B cell (primary cell): ENCODE measurements at regions not wholly inside any gene's neighbourhood (a gene's known extent, or its start where the extent isn't known, plus 50 kb on each side); places are given as distances from the start of the nearest gene placed in this dataset.

Experiments used
- ATAC-seq: fragments of 200-7000 bp; cut with Tn5 transposase; one replicate; pipeline ENCODE4 v1.10.0; 2021; ENCODE audit warnings: low read depth, mild to moderate bottlenecking, moderate number of reproducible peaks, moderate library complexity
- CTCF ChIA-PET: fragments of 350-600 bp; sonication (Branson Sonifier 250); formaldehyde crosslinking; loops from one replicate; lab custom pipeline; 2021; ENCODE audit warnings: antibody characterized with exemption, inconsistent platforms; lab: Charles Lee
- POLR2A ChIA-PET: fragments of 350-600 bp; sonication (Branson Sonifier 250); formaldehyde crosslinking; loops from one replicate; lab custom pipeline; 2021; ENCODE audit warnings: antibody characterized with exemption; lab: Charles Lee
- DNase-seq: peaks from one replicate; pipeline ENCODE4 v3.0.0; 2013
- H2AFZ ChIP-seq: 2 replicates; pipeline ENCODE4 v1.6.1; 2012; ENCODE audit warnings: mild to moderate bottlenecking, low read depth, low read length; ENCODE audit not compliant: insufficient read depth, poor library complexity, severe bottlenecking
- H3K27ac ChIP-seq, 2 donors: 1 replicate in 1 of 2; 2 replicates in 1 of 2; pipeline ENCODE4 v1.5.1; 2012 to 2013; ENCODE audit warnings: low read length in 2 of 2, mild to moderate bottlenecking in 2 of 2, moderate library complexity in 1 of 2
- H3K27me3 ChIP-seq, 4 experiments: fragments of 200-600 bp in 1 of 4; sonication (generic) in 1 of 4; replicated peaks in 1 of 4; 1 replicate in 2 of 4; 2 replicates in 2 of 4; pipeline versions ENCODE4 v1.6.1 to v1.7.0; 2013 to 2016; ENCODE audit warnings: low read length in 3 of 4, mild to moderate bottlenecking in 2 of 4, mixed read lengths in 1 of 4, moderate library complexity in 1 of 4; ENCODE audit not compliant: insufficient read depth in 4 of 4, control insufficient read depth in 3 of 4; ENCODE audit errors: control extremely low read depth in 1 of 4
- H3K36me3 ChIP-seq, 2 experiments: replicated peaks in 1 of 2; 1 replicate in 1 of 2; 2 replicates in 1 of 2; pipeline versions ENCODE4 v1.6.1 to v1.7.1; 2013; ENCODE audit warnings: low read length in 1 of 2; ENCODE audit not compliant: insufficient read depth in 2 of 2, control insufficient read depth in 1 of 2; ENCODE audit errors: control extremely low read depth in 1 of 2, extremely low read depth in 1 of 2
- H3K4me1 ChIP-seq, 2 donors: fragments of 200-600 bp in 1 of 2; sonication (generic) in 1 of 2; 1 replicate in 1 of 2; 2 replicates in 1 of 2; pipeline versions ENCODE4 v1.5.1 to v1.6.1; 2013 to 2017; ENCODE audit warnings: low read length in 2 of 2; ENCODE audit not compliant: control insufficient read depth in 2 of 2, insufficient read depth in 2 of 2
- H3K4me2 ChIP-seq: replicated peaks from 2 replicates; pipeline ENCODE3; 2012; ENCODE audit warnings: mild to moderate bottlenecking, low read depth, low read length; ENCODE audit not compliant: poor library complexity, severe bottlenecking
- H3K4me3 ChIP-seq, 5 experiments: fragments of 200-600 bp in 1 of 5; sonication (generic) in 1 of 5; 1 replicate in 3 of 5; 2 replicates in 2 of 5; pipeline versions ENCODE4 v1.5.1 to v1.7.0; 2011 to 2016; ENCODE audit warnings: low read length in 4 of 5, mild to moderate bottlenecking in 4 of 5, low read depth in 2 of 5, control low read depth in 1 of 5, moderate library complexity in 1 of 5; ENCODE audit not compliant: insufficient read depth in 1 of 5; ENCODE audit errors: control extremely low read depth in 1 of 5, extremely low read depth in 1 of 5
- H3K79me2 ChIP-seq: fragments of 200-600 bp; sonication (generic); one replicate; pipeline ENCODE4 v1.6.0; 2016; ENCODE audit warnings: low read length; ENCODE audit not compliant: control insufficient read depth, insufficient read depth
- H3K9ac ChIP-seq: fragments of 200-600 bp; sonication (generic); 2 replicates; pipeline ENCODE4 v1.6.1; 2017; ENCODE audit warnings: mild to moderate bottlenecking, low read length, moderate library complexity
- H3K9me3 ChIP-seq, 3 donors: one replicate each; pipeline versions ENCODE4 v1.6.1 to v1.7.1; 2013; ENCODE audit warnings: low read length in 2 of 3; ENCODE audit not compliant: control insufficient read depth in 2 of 3, insufficient read depth in 1 of 3; ENCODE audit errors: control extremely low read depth in 1 of 3
- H4K20me1 ChIP-seq: 2 replicates; pipeline ENCODE4 v1.6.0; 2012; ENCODE audit warnings: mild to moderate bottlenecking, low read length; ENCODE audit not compliant: insufficient read depth, control insufficient read depth, poor library complexity, severe bottlenecking
- H3K27ac Mint-ChIP-seq: one replicate; pipeline ENCODE4 v1.8.0; 2021; ENCODE audit warnings: mixed read lengths
- H3K27me3 Mint-ChIP-seq: one replicate; pipeline ENCODE4 v1.8.0; 2021; ENCODE audit warnings: mixed read lengths
- H3K4me1 Mint-ChIP-seq: one replicate; pipeline ENCODE4 v1.8.0; 2021; ENCODE audit warnings: mixed read lengths
- H3K4me3 Mint-ChIP-seq: one replicate; pipeline ENCODE4 v1.8.0; 2021; ENCODE audit warnings: mixed read lengths
- H3K9me3 Mint-ChIP-seq: one replicate; pipeline ENCODE4 v1.8.0; 2022; ENCODE audit warnings: mixed read lengths; ENCODE audit not compliant: insufficient read depth
- EZH2 ChIP-seq: IDR thresholded peaks from 2 replicates; pipeline ENCODE4 v1.6.1; 2012; ENCODE audit warnings: borderline replicate concordance, low read depth, mild to moderate bottlenecking, moderate library complexity, low read length; ENCODE audit not compliant: insufficient read depth, poor library complexity, severe bottlenecking
- WGBS: methylation state at CpG from one replicate; pipeline ENCODE4 v1.1.5; 2013; ENCODE audit warnings: missing lambda C conversion rate; ENCODE audit not compliant: insufficient coverage; 5-methylcytosine and 5-hydroxymethylcytosine counted together
- intact Hi-C: fragments of 100-400 bp; cut with micrococcal nuclease; formaldehyde crosslinking; loops from one replicate; pipeline ENCODE4 v1.10.0; 2022
- TF ChIP-seq, protein P1 (sequence below): fragments of 200-600 bp; IDR thresholded peaks from one replicate; pipeline ENCODE4 v1.8.0; 2022; ENCODE audit warnings: antibody characterized with exemption, mild to moderate bottlenecking

DNA sequence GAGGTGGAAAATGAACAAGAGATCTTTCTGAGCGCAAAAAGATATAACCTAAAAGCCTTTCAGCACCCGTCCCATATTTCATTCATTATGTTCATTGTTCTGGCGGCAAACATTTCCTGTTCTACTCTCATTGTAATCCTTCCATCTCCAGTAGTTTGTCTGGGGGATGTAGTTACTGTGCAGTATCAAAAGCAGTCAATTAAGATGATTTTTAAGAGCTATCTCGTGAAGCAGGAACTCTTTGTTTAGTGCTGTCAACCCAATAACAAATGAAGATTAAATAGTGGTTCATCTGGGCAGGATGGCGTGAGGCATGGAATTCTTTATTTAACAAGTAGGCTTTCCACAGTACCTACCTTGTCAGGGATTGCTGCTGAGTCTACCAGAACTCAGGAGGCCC, 876.7 kb downstream of the HACE1 start:
- Histone ChIP-seq H3K27me3 (no peaks in the 10 kb centered on the region), H3K79me2 (no peaks in the 10 kb centered on the region), H2AFZ (no peak overlapping the region), H3K4me3 (no peak overlapping the region), H3K9me3 (no peaks in the 10 kb centered on the region), H4K20me1 (no peaks in the 10 kb centered on the region), H3K4me1 (no peaks in the 10 kb centered on the region), H3K9ac (no peak overlapping the region), H3K36me3 (no peaks in the 10 kb centered on the region), H3K4me2 (no peak overlapping the region), H3K27ac (no peak overlapping the region)
- 70% methylated on average over 4 of the region's 5 CpGs for WGBS
- intact Hi-C loops: no loop called here
- no peak overlapping the region for H3K27ac Mint-ChIP-seq
- POLR2A ChIA-PET: no interaction called here
- CTCF ChIA-PET: no interaction called here
- ATAC-seq: no peak
- no peak overlapping the region for H3K4me3 Mint-ChIP-seq
- no peaks in the 10 kb centered on the region for H3K4me1 Mint-ChIP-seq
- TF ChIP-seq, protein P1, sequence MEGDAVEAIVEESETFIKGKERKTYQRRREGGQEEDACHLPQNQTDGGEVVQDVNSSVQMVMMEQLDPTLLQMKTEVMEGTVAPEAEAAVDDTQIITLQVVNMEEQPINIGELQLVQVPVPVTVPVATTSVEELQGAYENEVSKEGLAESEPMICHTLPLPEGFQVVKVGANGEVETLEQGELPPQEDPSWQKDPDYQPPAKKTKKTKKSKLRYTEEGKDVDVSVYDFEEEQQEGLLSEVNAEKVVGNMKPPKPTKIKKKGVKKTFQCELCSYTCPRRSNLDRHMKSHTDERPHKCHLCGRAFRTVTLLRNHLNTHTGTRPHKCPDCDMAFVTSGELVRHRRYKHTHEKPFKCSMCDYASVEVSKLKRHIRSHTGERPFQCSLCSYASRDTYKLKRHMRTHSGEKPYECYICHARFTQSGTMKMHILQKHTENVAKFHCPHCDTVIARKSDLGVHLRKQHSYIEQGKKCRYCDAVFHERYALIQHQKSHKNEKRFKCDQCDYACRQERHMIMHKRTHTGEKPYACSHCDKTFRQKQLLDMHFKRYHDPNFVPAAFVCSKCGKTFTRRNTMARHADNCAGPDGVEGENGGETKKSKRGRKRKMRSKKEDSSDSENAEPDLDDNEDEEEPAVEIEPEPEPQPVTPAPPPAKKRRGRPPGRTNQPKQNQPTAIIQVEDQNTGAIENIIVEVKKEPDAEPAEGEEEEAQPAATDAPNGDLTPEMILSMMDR: no peak
- TF ChIP-seq EZH2: no peak
- peaks cover 2% of the 10 kb centered on the region for H3K9me3 Mint-ChIP-seq
- DNase-seq: no peak
- H3K27me3 Mint-ChIP-seq: no peaks in the 10 kb centered on the region

DNA sequence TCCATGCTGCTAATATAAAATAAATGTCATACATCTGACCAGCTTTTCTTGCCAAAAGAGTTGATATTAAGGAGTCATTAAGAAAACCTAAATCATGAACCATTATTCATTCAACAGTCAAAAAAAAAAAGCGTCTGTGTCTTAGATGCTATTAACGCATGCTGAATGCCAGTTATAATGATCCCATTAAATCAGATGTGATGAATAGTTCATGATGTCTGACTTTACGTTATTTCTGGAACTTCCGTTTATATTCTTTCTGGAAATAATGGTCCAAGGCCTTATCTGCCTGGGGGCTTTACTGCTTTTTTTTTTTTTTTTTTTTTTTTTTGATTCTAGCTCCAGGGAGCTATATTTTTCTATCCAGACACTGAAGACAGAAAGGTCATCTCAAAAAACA, 877.1 kb downstream of the HACE1 start:
- Histone ChIP-seq H3K9ac (no peak overlapping the region), H3K4me3 (no peak overlapping the region), H4K20me1 (no peaks in the 10 kb centered on the region), H3K27ac (no peak overlapping the region), H3K4me2 (no peak overlapping the region), H3K4me1 (no peaks in the 10 kb centered on the region), H3K36me3 (no peaks in the 10 kb centered on the region), H3K9me3 (no peaks in the 10 kb centered on the region), H3K79me2 (no peaks in the 10 kb centered on the region), H3K27me3 (no peaks in the 10 kb centered on the region), H2AFZ (no peak overlapping the region)
- H3K27ac Mint-ChIP-seq: no peak overlapping the region
- ChIA-PET CTCF (no interaction called here), POLR2A (no interaction called here)
- no peak for TF ChIP-seq EZH2
- TF ChIP-seq, protein P1: no peak
- no peak overlapping the region for H3K4me3 Mint-ChIP-seq
- intact Hi-C loops: no loop called here
- no peaks in the 10 kb centered on the region for H3K4me1 Mint-ChIP-seq
- WGBS: no CpG with 5 or more reads among the region's 4 CpGs
- DNase-seq: no peak
- H3K9me3 Mint-ChIP-seq: peaks cover 2% of the 10 kb centered on the region
- no peak for ATAC-seq
- H3K27me3 Mint-ChIP-seq: no peaks in the 10 kb centered on the region
